AG04449 (cell line): ENCODE measurements at regions not wholly inside any gene's neighbourhood (a gene's known extent, or its start where the extent isn't known, plus 50 kb on each side); places are given as distances from the start of the nearest gene placed in this dataset.

Experiments used
- CTCF ChIA-PET: fragments of 350-600 bp; formaldehyde crosslinking; extraction: SDS; loops from one replicate; lab custom pipeline; 2021; ENCODE audit warnings: antibody characterized with exemption; lab: Yijun Ruan, JAX
- POLR2A ChIA-PET: fragments of 400-600, 350-600 bp; formaldehyde crosslinking; extraction: SDS; loops from one replicate; lab custom pipeline; 2020; ENCODE audit warnings: antibody characterized with exemption, inconsistent platforms; lab: Yijun Ruan, JAX
- DNase-seq: peaks from one replicate; pipeline ENCODE4 v3.0.0-alpha.2; 2010; ENCODE audit warnings: low read depth, low spot score
- H3K4me3 ChIP-seq: 2 replicates; pipeline ENCODE4 v1.5.1; 2011; ENCODE audit warnings: low read depth, mild to moderate bottlenecking, control low read depth, low read length
- TF ChIP-seq, protein P1 (sequence below): IDR thresholded peaks from one replicate; pipeline ENCODE4 v1.5.1; 2011; ENCODE audit warnings: mild to moderate bottlenecking, moderate library complexity, low read length, control low read depth, inconsistent platforms; ENCODE audit not compliant: insufficient read depth; ENCODE audit errors: missing control alignments

DNA sequence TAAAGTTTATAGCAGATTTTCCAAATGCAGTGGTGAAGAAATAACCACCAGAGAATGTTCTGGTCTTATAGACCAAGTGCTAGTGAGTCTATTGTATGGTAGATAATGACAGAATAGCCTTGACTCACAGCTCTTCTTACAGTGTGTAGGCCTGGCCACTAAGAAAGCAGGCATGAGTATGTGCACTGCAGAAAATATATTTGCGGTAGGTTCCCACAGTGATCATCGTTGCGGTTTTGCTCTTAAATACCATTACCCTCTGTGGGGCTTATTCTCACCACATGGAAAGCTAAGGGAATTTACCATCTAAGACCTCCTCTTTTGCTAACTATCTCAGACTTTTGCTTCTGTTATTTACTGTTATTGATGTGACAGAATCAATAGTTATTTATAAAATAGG, 212.3 kb upstream of the SYNDIG1 start:
- CTCF ChIA-PET = no interaction called here

DNA sequence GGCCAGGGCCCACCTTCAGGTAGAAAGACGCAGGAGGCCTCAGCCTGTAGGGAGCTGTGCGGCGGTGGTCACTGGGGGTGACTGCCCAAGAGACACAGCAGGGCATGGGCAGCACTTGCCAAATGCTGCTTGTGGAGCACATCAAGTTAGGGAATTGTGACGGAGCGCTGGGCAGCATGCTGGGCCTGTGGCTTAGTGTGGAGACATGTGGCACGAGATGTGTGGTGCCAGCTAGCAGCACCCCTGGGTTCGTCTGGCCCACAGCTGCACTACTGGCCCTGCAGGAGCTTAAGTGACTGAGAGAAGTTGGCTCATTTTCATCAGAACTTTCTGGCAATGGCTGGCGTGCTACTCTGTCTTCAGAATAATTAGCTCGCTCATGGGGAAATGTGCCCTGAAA, 213.1 kb upstream of the SYNDIG1 start:
- TF ChIP-seq, protein P1, sequence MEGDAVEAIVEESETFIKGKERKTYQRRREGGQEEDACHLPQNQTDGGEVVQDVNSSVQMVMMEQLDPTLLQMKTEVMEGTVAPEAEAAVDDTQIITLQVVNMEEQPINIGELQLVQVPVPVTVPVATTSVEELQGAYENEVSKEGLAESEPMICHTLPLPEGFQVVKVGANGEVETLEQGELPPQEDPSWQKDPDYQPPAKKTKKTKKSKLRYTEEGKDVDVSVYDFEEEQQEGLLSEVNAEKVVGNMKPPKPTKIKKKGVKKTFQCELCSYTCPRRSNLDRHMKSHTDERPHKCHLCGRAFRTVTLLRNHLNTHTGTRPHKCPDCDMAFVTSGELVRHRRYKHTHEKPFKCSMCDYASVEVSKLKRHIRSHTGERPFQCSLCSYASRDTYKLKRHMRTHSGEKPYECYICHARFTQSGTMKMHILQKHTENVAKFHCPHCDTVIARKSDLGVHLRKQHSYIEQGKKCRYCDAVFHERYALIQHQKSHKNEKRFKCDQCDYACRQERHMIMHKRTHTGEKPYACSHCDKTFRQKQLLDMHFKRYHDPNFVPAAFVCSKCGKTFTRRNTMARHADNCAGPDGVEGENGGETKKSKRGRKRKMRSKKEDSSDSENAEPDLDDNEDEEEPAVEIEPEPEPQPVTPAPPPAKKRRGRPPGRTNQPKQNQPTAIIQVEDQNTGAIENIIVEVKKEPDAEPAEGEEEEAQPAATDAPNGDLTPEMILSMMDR = no peak
- ChIA-PET POLR2A (no interaction called here), CTCF (no interaction called here)
- no peak for DNase-seq
- H3K4me3 ChIP-seq = no peak overlapping the region

More for the DNA sequence above, 212.3 kb upstream of the SYNDIG1 start:
- POLR2A ChIA-PET = no interaction called here
- no peak for DNase-seq
- H3K4me3 ChIP-seq = no peak overlapping the region
- TF ChIP-seq, protein P1 = no peak

DNA sequence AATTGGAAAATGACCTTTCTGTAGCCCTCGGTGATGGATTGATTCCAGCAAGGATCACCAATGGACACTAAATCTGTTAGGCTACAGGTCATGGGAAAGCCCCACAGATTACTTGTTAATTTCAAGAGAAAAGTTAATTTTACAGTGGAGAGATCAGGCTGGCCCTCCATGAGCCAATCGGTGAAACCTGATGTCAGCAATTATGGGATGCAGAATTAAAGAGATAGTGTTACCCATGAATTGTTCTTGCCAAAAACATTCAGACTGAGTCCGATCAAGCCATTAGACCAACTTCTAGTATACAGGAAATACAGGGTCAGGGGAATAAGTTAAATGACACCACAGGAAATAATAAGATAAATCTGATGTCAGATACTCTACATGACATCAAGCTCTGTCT, 214.9 kb upstream of the SYNDIG1 start:
- CTCF ChIA-PET = no interaction called here
- POLR2A ChIA-PET = no interaction called here
- no peak for DNase-seq
- TF ChIP-seq, protein P1 = no peak
- H3K4me3 ChIP-seq = no peak overlapping the region

DNA sequence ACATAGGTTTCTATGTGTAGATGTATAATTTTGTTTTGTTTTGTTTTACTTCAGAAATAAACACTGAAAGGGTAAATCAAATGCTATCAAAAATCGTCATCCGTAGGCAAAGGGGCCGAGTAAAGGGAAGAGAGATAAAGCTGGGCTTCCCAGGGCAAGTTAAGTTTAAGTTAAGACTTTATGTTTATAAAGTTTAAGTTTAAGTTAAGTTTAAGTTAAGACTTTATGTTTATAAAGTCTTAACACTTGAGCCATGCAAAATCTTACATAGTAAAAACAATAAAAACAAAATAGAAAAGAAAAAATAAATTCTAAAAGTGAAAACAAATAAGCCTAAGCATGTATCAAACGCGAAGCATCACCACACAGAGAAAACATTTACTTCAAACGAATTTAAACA, 216.1 kb upstream of the SYNDIG1 start:
- ChIA-PET POLR2A (no interaction called here), CTCF (no interaction called here)
- DNase-seq = no peak
- H3K4me3 ChIP-seq = no peak overlapping the region
- TF ChIP-seq, protein P1 = no peak

DNA sequence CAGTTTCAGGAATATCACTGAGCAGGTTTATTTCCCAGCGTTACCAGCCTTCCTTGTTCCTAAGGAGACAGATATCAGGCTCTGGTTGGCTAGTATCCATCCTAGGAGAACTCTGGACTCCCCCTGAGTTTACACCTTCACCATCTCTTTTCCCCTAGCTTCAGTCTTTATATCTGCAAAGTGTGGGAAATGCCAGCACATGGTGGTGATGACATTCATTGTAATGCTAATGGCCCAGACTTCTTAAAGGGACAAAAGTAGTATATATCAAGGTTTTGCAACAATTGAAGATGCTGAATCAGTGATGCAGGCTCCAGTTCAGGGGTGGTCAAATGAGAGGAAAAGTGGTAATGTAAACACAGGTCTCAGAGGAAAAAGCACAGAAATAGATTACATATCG, 224.3 kb upstream of the SYNDIG1 start:
- H3K4me3 ChIP-seq = no peak overlapping the region
- ChIA-PET CTCF (no interaction called here), POLR2A (no interaction called here)
- DNase-seq = no peak
- TF ChIP-seq, protein P1 = no peak

DNA sequence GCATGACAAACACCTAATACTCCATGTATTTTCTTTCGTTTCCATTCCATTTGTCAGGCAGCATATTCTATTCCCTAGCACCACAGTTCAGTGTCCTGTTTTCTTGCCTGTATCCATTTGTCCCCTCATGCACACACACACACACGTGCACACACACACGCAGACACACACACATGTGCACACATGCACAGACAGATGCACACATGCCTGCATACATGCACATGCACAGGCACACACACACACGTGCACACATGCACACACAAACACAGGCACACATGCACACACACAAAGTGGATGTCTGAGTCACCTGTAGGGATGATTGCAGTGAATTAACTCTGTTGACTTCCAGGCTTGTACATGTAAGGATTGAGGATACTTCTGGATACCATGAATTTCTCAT, 226.7 kb upstream of the SYNDIG1 start:
- CTCF ChIA-PET = no interaction called here
- no peak overlapping the region for H3K4me3 ChIP-seq
- POLR2A ChIA-PET = no interaction called here
- TF ChIP-seq, protein P1 = no peak
- no peak for DNase-seq

DNA sequence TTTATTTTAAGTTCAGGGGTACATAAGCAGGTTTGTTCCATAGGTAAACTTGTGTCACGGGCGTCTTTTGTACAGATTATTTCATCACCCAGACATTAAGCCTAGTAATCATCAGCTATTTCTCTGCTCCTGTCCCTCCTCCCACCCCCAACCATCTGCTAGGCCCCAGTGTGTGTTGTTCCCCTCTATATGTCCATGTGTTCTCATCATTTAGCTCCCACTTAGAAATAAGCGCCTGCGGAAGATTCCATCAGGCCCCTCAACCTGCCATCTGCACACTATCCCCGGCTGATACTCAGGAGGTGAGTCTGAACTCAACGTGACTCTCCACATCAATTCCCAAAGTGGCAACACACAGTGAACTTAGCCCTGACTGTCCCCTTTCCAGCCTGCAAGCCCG, 228.0 kb upstream of the SYNDIG1 start:
- no peak for DNase-seq
- POLR2A ChIA-PET = no interaction called here
- H3K4me3 ChIP-seq = no peak overlapping the region
- CTCF ChIA-PET = no interaction called here
- TF ChIP-seq, protein P1 = no peak
